ENCODE measurements at regions not wholly inside any gene's neighbourhood (a gene's known extent, or its start where the extent isn't known, plus 50 kb on each side); places are given as distances from the start of the nearest gene placed in this dataset.
A peak's percentile ranks its signal among the peaks of the same experiment; 100 is the strongest.

DNA sequence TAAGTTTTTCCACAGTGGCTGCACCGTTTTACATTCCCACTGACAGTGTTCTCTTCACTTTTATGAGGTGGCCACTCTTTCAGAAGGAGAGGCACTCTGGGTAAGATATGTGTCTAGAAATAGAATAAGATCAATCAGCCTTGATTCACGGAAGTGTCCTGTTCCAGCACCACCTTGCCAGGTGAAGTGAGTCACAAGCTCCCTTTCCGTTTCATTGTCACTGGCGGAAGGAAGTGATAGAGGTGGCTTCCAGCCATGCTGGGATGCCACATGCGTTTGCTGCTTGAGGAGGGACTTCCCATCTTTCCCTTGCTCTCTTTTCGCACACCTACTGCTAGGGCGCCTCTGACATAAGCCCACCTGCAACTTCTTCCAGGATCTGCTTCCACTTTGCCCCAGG, 217.1 kb downstream of the PIK3R1 start:
- DNase-seq, result peak; percentile 36

DNA sequence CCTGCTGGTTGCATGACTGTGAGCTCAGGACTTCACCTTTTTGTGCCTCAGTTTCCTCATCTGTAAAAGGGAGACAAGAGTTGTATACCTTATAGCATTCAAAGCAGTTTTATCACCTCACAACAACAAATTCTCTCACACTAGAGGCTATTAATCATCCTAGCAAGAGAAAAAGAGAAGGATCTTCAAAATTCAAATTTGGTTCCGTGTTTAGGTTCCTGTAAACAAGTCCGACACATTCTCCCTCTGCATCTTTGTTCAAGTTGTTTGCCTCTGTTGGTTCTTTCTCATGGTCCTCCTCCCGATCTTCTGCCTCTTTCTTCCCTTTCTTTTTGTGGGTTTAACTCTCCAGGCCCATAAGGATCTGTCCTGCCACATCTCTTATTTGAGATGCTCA, 218.0 kb downstream of the PIK3R1 start:
- DNase-seq, result no peak

DNA sequence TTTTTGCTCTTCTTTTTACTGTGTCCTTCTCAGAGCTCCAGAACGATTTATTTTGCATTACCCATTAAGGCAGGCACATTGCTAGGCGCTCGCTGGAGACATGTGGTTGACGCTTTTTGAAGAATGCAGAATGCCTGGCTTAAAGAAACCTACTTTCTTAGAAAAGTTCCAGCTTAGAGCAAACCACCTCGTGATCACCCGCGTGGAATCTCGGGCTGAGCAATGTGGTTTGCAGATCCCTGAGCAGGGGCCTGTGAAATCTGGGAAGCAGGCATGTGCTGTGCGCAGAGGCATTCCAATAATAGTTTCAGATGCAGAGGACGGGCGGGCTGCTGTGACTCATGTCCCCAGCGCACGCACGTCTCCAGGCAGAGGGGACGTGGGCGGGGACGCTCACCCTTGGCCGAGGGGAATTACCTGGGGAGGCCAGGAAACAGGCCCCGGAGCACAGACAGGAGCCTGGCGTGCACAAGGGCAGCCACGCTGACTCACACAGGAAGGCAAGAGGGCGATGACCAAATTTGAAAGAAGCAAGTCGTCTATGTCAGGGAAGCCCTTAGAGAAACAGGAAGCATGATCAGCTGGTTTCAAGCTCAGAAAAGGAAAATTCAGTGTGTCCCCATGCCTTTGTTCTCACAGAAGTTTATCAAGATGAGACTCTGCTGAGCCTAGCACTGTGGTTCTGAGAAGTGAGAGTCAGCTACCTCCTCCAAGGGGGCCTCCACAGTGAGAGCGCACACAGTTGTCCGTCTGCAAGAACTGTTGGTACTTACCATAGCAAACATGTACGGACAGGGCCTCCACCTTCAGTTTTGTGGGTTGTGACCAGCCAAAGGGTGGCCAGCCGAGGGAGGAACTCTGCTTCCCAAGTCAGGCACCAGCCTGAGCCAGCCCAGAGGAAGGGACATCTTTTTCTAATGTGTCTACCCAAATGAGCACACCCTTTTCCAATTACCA, 218.6 kb downstream of the PIK3R1 start:
- DNase-seq, result peak; percentile 82

DNA sequence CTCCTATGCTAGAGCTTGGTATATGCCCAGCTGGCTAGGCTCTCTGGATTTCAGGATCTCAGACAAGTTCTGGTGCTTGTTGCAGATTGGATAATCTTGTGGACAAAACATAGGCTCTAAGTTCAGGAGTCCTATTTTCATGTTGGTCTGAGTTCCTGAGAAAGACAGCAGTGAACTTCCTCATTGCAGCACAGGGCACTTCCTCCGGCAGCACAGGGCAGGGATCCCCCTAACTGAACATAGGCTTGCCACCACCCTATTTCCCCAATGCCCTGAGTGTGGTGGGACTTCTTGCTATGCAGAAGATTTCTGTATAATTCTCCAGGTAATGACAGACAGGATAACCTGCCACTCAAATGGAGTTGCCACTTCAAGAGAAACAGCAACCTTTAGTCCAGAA, 220.1 kb downstream of the PIK3R1 start:
- no peak for DNase-seq

DNA sequence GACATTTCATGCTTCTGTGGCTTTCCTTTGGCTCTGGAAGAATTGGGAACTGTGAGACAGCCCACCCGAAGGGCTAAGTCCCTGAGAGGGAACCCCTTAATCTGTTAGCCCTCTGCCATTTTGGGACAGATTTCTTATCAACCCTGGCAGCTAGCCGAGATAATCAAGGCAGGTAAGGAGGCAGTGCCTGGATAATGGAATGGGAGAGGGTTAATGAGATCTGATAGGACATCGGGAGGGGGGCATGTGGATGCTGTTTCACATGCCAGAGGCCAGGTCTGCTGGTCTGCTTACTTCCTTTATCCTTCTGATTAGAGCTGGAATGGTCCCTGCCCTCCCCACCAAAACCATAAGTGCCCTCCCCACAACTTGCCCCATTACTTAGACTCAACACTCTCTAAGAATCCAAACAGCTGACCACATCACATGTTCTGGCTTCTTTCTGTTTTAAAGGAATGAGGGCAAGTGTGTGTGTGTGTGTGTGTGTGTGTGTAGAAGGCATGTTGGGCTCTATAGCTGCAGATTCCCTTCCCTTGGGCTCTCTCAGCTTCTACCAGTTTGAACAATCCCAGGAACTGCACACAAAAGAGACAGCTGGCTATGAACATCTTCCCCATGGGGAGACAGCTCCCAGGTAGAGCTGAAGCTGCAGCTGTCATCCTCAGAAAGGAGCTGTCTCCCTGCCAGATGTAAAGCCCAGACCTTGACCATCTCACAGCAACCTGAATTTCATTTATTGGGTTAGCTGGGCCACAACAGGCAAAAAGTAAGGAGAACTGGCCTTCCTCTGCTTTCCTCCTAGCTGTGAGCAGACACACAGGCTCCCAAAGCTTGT, 221.3 kb downstream of the PIK3R1 start:
- no peak for DNase-seq

DNA sequence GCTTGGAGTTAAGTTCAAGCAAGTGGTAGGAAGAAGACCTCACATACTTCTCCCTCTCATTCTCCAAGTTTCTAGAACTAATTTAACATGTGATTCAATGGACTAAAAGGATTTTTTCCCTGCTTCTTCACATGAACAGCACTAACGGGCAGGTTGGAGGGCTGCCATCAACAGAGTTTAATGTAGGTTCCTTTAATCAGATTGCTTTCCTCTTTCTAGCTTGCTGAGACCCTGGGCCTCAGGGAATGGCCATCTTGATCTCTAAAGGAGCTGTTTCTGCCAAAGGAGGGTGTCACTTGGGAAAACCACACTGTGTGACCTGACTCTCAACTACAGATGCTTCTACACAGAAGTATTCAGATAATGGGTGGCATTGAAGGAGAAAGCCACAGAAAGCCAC, 223.3 kb downstream of the PIK3R1 start:
- DNase-seq, result no peak

DNA sequence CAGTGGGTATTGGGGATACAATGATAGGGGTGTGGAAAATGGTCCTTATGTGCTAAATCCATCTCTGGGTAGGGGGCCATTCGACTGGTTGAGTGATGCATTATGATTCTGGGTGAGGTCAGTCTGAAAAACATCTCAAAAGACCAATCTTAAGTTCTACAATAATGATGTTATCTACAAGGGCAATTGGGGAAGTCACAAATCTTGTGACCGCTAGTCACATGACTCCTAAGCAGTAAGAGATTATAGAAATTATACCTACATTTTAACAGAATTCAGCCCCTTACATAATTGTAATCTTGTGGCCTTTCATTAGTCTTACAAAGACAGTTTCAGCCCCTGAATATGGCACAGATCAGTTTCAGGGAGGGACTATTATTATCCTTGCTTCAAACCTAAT, 224.7 kb downstream of the PIK3R1 start:
- DNase-seq, result no peak

DNA sequence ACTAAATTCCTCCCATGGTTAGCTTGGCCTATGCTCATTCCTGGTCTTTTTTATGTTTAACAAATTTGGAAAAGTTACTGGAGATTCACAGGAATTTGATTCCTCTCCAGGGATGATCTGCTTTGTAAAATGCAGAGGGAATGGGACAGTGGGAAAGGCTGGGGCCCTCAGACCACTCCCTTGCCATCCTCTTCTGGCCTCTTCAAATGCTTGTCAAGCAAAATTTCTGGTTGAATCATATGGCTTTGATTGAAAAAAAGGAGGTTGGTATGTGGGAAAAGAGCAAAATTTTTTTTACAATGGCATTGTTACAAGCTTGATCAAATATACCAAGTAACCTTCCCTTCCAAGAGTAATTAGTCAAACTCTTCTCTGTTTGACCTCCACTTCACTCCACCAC, 225.1 kb downstream of the PIK3R1 start:
- no peak for DNase-seq

DNA sequence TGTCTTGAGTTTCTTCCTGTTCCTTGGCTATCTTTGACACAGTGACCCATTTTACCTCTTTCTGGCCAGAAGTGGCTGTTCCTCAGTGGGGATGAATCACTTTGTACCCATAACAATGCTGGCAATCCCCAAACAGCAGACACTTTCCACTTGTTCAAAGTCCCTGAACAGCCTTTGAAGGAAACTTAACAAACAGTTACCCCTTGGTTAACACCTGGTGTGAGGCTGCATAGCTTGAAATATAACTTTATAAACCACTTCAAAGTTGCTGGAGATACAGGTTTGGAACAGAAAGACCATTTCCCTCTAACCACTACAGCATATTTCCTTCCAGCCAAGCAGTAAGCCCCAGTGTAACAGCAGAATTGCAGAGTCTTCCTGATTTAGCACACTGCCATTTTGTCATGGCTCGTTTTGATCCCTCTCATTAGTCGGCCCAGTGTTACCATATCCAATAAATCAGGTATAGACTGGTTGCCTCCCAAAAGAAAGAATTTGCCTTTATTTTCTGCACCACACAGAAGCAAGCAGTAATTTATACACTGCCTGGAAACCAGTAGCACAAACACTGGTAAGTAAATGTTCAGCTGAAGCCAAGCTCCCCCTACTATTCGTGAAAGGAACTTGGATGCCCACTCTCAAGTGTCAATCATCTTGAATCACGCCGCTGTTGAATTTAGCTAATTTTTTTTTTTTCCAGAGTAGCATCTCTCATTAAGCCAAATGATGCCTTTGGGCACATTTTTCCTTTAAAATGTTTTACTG, 225.9 kb downstream of the PIK3R1 start:
- no peak for DNase-seq

DNA sequence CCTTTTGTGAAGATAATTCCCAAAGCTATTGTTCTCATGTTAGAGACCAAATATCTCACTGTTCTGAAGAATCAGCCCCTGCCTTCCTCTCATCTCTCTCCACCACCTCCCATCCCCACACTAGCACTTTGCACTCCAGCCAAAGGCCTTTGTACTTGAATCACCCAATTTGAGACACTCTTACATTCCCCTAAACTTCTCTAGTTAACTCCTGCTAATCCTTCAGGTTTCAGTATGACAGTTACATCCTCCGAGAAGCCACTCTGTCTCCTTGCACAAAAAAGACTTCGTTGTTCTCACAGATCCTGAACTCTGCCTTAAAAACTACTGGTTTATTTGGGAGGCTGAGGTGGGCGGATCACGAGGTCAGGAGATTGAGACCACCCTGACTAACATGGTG, 227.5 kb downstream of the PIK3R1 start:
- no peak for DNase-seq

DNA sequence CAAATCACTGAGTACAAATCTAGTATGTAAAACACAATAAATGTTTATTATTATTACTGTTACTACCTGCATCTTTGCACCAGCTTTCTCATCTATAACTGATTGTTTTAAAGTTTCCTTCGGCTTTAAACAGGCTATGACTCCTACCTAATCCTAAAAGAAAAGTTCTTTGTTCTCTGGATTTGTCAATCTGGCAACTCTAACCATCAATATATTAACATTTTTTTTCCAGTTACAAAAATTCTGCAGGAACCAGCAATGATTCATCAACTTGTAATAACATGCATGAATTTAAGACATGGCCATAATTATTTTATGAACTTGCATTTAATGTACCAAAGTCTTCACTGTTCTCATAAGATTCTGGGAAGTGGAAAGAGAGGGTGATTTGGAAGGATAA, 228.5 kb downstream of the PIK3R1 start:
- DNase-seq, result no peak

DNA sequence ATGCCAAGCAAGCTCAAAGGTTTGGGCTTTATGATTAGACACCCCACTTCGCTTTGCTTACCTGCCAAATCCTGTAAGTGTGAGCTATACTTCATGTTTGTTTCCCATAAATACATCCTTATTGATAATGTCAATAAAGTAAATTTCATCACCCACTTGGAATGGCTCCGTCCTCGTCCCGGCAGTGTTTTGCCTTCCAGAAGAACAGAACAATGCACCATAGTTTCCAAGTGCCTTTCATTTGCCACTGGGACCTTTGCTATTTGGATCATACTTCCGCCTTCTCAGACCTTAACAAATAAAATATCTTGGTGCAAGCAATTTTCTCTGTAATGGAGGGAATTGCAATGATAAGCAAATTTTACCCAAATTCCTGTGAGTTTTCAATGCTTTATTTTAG, 229.3 kb downstream of the PIK3R1 start:
- DNase-seq, result no peak

DNA sequence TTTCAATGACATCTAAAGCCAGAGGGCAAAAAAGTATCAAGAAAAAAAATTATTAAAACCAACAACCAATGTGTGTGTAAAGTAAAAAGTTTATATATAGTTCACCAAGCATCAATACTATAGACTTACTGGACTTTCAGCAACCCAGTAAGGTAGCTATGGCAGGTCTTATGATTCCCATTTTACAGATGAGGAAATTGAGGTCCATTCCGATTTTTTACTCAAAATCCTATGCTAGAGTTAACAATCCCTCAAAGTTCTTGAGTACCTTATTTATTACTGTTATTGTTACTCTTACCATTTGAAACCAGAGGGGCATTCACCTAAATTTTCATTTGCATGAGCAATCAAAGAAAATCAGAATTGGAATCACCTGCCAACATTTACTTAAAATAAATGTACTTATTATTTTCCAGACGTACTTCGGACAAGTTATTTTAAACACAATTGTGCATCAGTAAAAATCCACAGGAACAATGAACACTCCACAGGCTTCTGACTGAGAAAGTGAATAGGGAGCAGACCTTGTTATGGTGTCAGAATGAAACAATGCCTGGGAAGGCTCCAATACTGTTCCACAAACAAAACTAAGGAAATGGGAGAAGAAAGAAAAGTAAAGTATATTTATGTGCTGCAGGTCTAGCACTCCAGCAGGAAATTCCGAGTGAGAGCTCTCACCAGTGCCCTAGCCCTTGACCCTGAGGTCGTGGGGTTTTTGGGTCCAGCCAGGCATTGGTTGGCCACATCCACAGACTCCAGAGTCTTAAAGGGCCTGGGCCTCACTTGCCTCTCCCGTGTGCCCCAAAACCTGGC, 229.9 kb downstream of the PIK3R1 start:
- no peak for DNase-seq

DNA sequence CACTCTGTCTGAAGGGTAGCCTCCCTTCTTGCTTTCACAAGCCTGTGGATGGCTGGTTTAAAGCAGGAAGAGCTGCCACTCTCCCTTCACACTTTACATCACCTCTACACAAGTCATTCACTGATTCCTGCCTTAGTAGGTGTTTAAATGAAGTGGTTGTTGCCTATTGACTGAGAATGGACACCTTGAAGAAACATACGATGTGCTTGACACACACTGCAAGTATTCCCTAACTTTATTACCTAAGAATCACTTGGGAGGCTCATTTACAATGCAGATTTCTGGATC, 230.5 kb downstream of the PIK3R1 start:
- DNase-seq, result no peak

DNA sequence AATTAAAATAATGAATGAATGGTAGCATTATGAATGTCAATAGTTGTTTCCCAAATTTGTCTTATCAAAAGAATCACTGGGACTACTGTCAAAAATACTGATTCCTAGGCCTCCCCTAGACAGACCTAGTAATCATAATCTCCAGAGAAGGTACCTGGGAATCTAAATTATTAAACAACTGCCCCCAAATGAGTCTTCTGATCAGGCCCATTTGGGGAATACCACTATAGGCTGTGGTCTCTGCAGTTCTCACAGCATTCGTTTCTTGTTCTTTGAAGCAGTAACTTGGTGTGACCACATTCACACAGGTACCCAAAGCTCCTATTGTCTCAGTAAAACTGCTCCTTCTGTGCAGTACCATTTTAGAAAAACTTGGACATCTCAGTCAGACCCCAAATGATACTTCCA, 230.9 kb downstream of the PIK3R1 start:
- DNase-seq, result no peak

DNA sequence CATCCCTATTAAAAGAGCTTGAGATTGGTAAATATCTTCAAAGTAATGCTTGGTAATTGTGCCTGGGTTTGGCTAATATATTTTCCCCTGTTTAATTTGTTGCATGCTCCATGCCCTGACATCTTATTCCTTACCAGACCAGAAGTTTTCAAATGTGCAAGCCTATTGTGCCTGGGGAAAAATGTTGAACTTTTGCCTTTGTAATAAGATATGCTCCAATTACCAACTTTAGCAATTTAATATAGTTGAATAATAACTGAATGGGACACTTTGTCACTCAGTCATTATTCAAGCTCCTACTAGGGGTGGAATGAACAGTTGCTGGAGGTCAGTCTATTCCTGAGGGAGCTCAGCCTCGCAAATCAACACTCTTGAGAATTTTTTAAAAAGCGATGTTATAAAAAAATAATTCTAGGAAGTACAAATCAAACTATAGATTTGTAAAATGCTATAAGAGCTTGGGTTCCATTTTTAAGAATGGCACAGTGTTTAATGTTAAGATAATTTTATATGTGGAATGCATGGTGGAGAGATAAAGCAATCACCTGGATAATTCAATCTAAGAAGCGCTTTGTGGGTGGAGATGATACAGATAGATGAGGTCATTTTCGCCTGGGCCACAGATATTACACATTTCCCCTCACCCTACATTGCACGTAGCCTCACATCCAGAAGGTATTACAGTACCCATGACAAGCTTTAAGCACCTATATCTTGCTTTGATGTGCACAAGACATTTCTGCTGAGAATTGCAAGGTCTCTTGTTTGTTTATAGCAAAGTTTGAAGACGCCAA, 231.8 kb downstream of the PIK3R1 start:
- no peak for DNase-seq

DNA sequence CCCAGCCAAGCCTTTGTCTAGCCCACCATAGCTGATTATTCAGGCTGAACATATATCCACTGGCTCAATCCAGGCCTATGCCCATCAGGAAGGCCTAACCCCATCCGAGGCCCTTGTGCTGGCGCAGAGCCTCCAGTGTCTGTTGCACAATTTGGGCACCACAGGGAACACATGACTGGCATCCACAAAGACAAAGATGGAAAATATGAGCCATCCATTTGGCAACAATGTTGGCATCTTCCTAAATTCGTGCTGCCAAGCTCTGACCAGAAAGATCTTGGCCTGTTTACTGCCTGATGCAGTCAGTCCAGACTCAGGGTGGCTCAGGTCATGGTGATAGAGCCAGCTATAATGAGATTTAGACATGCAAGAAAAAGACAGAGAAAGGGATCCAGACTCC, 233.8 kb downstream of the PIK3R1 start:
- no peak for DNase-seq

DNA sequence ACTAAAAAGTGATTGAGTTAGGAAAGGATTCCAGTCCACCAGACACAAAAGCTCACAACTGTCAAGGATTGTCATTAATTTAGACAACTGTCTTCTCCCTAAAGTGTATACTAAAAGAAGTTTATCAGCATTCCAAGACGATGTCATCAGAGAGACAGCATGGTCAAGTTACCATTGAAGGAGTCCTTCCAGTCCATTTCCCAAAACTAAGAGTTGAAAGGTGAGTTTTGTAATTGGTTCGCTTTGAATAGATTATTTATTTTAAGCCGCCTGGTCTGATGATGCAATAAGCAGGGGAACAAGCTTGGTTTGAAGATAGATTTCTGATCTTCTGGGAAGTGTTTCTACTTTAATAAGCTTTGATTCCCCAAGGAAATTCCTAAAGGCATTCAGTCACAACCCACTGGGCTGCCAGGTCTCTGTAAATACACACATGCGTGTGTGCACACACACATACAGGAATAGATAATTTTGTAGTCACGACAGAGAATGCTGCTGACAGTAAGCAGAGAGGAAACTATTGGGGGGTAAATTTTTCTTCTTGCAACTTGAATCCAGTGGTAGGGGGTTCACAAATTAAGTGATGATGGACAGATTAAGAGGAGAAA, 234.8 kb downstream of the PIK3R1 start:
- no peak for DNase-seq

DNA sequence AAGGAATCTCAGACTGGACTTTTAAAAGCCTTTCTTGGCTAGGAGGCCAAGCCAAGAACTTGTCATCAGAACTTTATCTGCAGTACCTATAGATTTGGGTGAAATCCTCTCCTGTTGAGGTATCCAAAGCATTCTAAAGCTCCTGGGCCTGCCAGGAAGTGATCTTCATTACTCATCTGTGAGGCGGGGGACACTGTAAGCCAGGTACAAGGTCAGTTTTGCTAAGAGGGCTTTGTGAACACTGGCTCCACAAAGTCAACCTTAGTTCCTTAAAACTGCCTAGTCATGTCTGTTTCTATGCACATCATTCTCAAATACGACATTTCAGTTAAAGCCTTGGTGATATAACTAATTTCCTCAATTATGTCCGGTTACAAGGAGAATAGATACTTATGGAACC, 236.7 kb downstream of the PIK3R1 start:
- no peak for DNase-seq

DNA sequence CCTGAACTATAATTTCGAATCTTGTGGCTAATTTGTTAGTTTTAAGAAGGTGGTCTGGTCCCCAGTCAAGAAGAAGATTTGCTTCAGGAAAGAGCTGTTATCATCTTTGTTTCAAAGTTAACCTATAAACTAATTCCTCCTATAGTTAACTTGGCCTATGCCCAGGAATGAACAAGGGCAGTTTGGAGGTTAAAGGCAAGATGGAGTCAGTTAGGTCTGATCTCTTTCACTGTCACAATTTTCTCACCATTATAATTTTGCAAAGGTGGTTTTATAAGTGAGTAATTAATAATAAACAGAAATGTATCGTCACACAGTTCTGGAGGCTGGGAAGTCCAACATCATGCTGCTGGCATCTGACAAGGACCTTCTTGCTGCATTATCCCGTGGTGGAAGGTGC, 238.6 kb downstream of the PIK3R1 start:
- no peak for DNase-seq

DNA sequence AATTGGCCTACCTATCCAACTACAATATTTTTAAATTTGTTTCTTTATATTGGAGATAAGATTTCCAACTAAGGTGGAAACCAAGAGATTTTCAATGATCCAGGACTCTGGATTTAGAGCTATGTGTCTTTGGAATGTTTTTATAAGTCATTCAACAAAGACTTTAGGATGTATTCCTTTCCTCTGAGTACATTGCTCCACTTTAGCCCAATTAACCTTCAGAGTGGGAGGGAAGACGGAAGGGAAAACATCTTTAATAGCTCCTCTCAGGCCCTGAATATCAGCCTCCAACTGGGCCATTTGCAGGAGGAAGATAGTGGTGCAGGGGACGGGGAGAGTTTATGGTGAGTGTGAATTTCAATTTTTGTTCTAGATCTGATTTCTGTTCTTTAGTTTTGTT, 239.2 kb downstream of the PIK3R1 start:
- no peak for DNase-seq

Data from effector CD4-positive, alpha-beta T cell (primary cell).